K562 (cell line): ENCODE measurements at regions not wholly inside any gene's neighbourhood (a gene's known extent, or its start where the extent isn't known, plus 50 kb on each side); places are given as distances from the start of the nearest gene placed in this dataset.
A peak's percentile ranks its signal among the peaks of the same experiment; 100 is the strongest.

Experiments
- ARID4B ChIP-seq: sonication (generic); formaldehyde crosslinking; IDR thresholded peaks from 2 replicates; pipeline ENCODE4 v1.8.0; 2022; ENCODE audit warnings: mild to moderate bottlenecking, missing genetic modification reagents
- CGGBP1 ChIP-seq: fragments of 250-450 bp; sonication (Bioruptor Pico); IDR thresholded peaks from 2 replicates; pipeline ENCODE4 v1.9.0; 2021; ENCODE audit warnings: mild to moderate bottlenecking
- CHD7 ChIP-seq: fragments of 200-600 bp; sonication (generic); IDR thresholded peaks from one replicate; pipeline ENCODE4 v1.6.1; 2012; ENCODE audit warnings: mild to moderate bottlenecking, low read depth, low read length, inconsistent platforms
- CREB1 ChIP-seq, 2 experiments: sonication (generic) in 1 of 2; formaldehyde crosslinking in 1 of 2; IDR thresholded peaks; 2 replicates each; pipeline versions ENCODE4 v1.6.1 to v1.8.0; 2012 to 2022; ENCODE audit warnings: inconsistent platforms in 1 of 2, mild to moderate bottlenecking in 1 of 2, missing genetic modification reagents in 1 of 2, moderate library complexity in 1 of 2
- EGR1 ChIP-seq: fragments of 450-650 bp; conservative IDR thresholded peaks from 2 replicates; pipeline ENCODE4 v1.6.1; 2017; ENCODE audit warnings: mild to moderate bottlenecking
- EP300 ChIP-seq: IDR thresholded peaks from 2 replicates; pipeline ENCODE4 v1.6.1; 2012; ENCODE audit warnings: low read length, improper control_type of control experiment
- JUNB ChIP-seq: fragments of 450-650 bp; formaldehyde crosslinking; conservative IDR thresholded peaks from 2 replicates; pipeline ENCODE4 v1.4.0; 2020; ENCODE audit warnings: mild to moderate bottlenecking
- KDM1A ChIP-seq, 2 experiments: fragments of 450-650 bp; IDR thresholded peaks; 2 replicates each; pipeline ENCODE4 v1.6.1; 2016; ENCODE audit warnings: mild to moderate bottlenecking in 2 of 2
- LCOR ChIP-seq: sonication (generic); formaldehyde crosslinking; IDR thresholded peaks from 2 replicates; pipeline ENCODE4 v1.8.0; 2022; ENCODE audit warnings: mild to moderate bottlenecking, missing genetic modification reagents
- TRIM28 ChIP-seq: fragments of 450-650 bp; IDR thresholded peaks from 2 replicates; pipeline ENCODE4 v1.6.1; 2017
- ZFP1 ChIP-seq: fragments of 450-650 bp; formaldehyde crosslinking; IDR thresholded peaks from 2 replicates; pipeline ENCODE4 v1.4.0; 2020; ENCODE audit warnings: mild to moderate bottlenecking, mixed read lengths

- TF ChIP-seq CHD7 (no peak), EGR1 (peak; percentile 85), LCOR (CRISPR knock-in tag) (0 out of 2 replicates have a peak, but pooled peaks have one; percentile 6), KDM1A (IDR thresholded peaks at IDR 0.05) (peak; percentile 98), CREB1 (IDR thresholded peaks at IDR 0.05) (peak; percentile 55; the same call in 1 of the 2 replicates), CREB1 (CRISPR knock-in tag; IDR thresholded peaks at IDR 0.05) (no peak), JUNB (CRISPR knock-in tag) (peak; percentile 73), EP300 (peak; percentile 97; the same call in 1 of the 2 replicates), ZFP1 (no peak), CGGBP1 (CRISPR knock-in tag) (no peak), TRIM28 (0 out of 2 replicates have a peak, but pooled peaks have one; percentile 64), ARID4B (CRISPR knock-in tag) (no peak)
Observed at GRCh38 chr12:33587784-33588712, 148.4 kb upstream of the SYT10 start (continued).
